ENCODE measurements at regions not wholly inside any gene's neighbourhood (a gene's known extent, or its start where the extent isn't known, plus 50 kb on each side); places are given as distances from the start of the nearest gene placed in this dataset.

GRCh38 chrX:10021461-10022272 lies 54.5 kb downstream of the CLDN34 start:
- no peak for TF ChIP-seq CTCF (IDR thresholded peaks at IDR 0.05)
- no peak overlapping the region for H3K4me3 Mint-ChIP-seq
- H3K27ac Mint-ChIP-seq, result no peak overlapping the region
- intact Hi-C loops (cut with micrococcal nuclease), result no loop called here
- H3K4me1 Mint-ChIP-seq, result peaks cover 44% of the 10 kb centered on the region
- H3K36me3 Mint-ChIP-seq (ENCODE audit: low read depth), result peaks cover 13% of the 10 kb centered on the region
- CTCF ChIA-PET, result interaction anchor here (1.0 kb wide), 1 partner anchor 97 kb away, joined by 3 read pairs; no protein-coding TSS in a partner anchor
- DNase-seq, result no peak
- POLR2A ChIA-PET, result interaction anchor here (0.7 kb wide), 2 partner anchors 73 to 740 kb away, joined by 3 to 5 read pairs; no protein-coding TSS in a partner anchor
- no peak for ATAC-seq (ENCODE audit: low read depth)
- H3K27me3 Mint-ChIP-seq, result no peaks in the 10 kb centered on the region
- no peaks in the 10 kb centered on the region for H3K9me3 Mint-ChIP-seq

- no peak for TF ChIP-seq CTCF (IDR thresholded peaks at IDR 0.05)
- CTCF ChIA-PET, result no interaction called here
- H3K9me3 Mint-ChIP-seq, result no peaks in the 10 kb centered on the region
Measured at GRCh38 chrX:10022273-10022541, 55.0 kb downstream of the CLDN34 start.

DNA sequence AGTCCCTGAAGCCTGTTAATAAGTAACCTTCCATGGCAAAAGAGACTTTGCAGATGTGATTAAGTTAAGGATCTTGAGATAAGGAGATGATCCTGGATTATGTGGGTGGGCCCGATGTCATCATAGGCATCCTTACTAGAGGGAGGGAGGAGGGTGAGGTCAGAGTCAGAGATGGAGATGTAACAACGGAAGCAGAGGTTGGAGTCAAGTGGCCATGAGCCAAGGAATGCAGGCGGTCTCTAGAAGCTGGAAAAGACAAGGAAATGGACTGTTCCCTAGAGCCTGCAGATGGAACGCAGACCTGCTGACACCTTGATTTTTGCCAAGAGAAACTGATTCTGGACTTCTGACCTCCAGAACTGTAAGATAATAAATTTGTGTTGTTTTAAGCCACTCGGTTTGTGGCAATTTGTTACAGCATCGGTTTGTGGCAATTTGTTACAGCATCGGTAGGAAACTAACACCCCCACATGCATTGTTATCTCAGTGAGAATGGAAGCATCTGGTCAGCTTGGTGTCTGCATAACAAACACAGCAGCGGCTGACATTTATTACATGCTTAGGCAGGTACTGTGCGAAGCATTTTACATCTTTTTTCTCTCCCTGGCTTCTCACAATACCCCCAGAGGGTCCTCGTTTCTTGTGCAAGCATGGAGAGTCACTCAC lies 55.6 kb downstream of the CLDN34 start:
- no peak for ATAC-seq (ENCODE audit: low read depth)
- DNase-seq, result no peak
- CTCF ChIA-PET, result no interaction called here
- intact Hi-C loops (cut with micrococcal nuclease), result no loop called here
- Mint-ChIP-seq H3K4me3 (no peak overlapping the region), H3K4me1 (peaks cover 37% of the 10 kb centered on the region), H3K9me3 (no peaks in the 10 kb centered on the region), H3K27ac (no peak overlapping the region), H3K27me3 (no peaks in the 10 kb centered on the region), H3K36me3 (ENCODE audit: low read depth) (peaks cover 10% of the 10 kb centered on the region)
- TF ChIP-seq CTCF (IDR thresholded peaks at IDR 0.05), result no peak
- POLR2A ChIA-PET, result interaction anchor here (1.0 kb wide), 1 partner anchor 88 kb away, joined by 4 read pairs; no protein-coding TSS in a partner anchor

More at GRCh38 chrX:10022273-10022541, 55.0 kb downstream of the CLDN34 start:
- no peaks in the 10 kb centered on the region for H3K27me3 Mint-ChIP-seq
- intact Hi-C loops (cut with micrococcal nuclease), result no loop called here
- DNase-seq (no peak), ATAC-seq (ENCODE audit: low read depth) (no peak)
- no peak overlapping the region for H3K27ac Mint-ChIP-seq
- H3K4me3 Mint-ChIP-seq, result no peak overlapping the region
- POLR2A ChIA-PET, result no interaction called here
- peaks cover 9% of the 10 kb centered on the region for H3K36me3 Mint-ChIP-seq (ENCODE audit: low read depth)
- peaks cover 39% of the 10 kb centered on the region for H3K4me1 Mint-ChIP-seq

DNA sequence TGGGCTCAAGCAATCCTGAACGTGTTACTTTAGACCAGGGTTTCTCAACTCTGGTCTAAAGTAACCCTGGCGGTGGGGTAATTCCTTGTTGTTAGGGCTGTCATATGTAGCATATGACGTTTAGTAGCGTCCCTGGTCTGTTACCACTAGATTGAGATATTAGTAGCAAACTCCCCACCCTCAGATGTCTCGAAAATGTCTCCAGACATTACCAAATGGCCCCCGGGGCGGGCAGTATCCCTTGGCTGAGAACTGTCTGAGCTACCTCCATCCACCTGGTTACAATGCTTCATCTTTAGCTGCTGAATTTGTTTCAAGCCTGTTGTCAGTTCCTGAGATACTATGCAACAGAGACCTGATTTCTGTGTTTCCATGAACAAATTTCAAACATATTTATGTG lies 56.7 kb downstream of the CLDN34 start:
- ChIA-PET POLR2A (interaction anchor here (0.6 to 1.7 kb wide), 3 partner anchors 19 to 89 kb away, joined by 3 to 4 read pairs (median 4); no protein-coding TSS in a partner anchor), CTCF (no interaction called here)
- no peak overlapping the region for H3K27ac Mint-ChIP-seq
- DNase-seq, result no peak
- H3K36me3 Mint-ChIP-seq (ENCODE audit: low read depth), result peaks cover 7% of the 10 kb centered on the region
- no peak for TF ChIP-seq CTCF (IDR thresholded peaks at IDR 0.05)
- H3K27me3 Mint-ChIP-seq, result no peaks in the 10 kb centered on the region
- peaks cover 31% of the 10 kb centered on the region for H3K4me1 Mint-ChIP-seq
- intact Hi-C loops (cut with micrococcal nuclease), result no loop called here
- H3K4me3 Mint-ChIP-seq, result no peak overlapping the region
- ATAC-seq (ENCODE audit: low read depth), result no peak
- H3K9me3 Mint-ChIP-seq, result no peaks in the 10 kb centered on the region

DNA sequence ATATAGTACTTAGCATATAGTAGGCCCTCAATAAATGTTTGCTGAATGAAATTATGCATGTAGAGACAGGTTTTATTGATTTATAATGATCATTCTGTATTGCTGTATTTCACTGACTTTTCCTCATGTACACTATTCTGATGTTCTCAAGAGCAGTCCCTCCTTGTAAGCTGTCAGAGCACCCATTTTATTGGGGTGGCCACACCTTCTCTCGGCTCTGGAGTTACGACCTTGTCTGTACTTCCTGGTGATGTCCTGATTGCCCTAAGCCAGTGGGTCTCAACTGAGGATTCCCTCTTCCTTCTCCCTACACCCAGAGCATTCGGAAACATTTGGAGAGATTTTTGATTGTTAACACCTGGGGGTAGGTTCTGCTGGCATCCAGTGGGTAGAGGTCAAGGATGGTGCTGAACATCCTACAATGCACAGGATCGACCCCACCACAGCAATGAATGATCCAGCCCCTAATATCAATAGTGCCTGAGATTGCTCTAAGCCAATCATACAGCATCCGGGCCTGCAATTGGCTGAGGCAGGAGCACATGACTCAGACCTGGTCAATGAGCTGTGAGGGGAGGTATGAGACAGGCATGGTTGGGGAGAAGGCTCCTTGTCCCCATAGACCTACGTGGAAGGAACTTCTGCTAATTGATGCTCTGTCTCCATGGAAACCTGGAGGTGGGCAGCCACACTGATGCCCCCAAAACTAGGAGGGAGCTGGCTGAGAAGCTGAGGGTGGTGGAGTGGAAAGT lies 58.8 kb downstream of the CLDN34 start:
- no peak for ATAC-seq (ENCODE audit: low read depth)

More for the DNA sequence above, 58.8 kb downstream of the CLDN34 start:
- Mint-ChIP-seq H3K9me3 (no peaks in the 10 kb centered on the region), H3K27ac (no peak overlapping the region), H3K36me3 (ENCODE audit: low read depth) (peaks cover 7% of the 10 kb centered on the region), H3K4me1 (peaks cover 29% of the 10 kb centered on the region), H3K27me3 (no peaks in the 10 kb centered on the region), H3K4me3 (no peak overlapping the region)
- ChIA-PET POLR2A (no interaction called here), CTCF (no interaction called here)
- no peak for DNase-seq
- no peak for TF ChIP-seq CTCF (IDR thresholded peaks at IDR 0.05)
- intact Hi-C loops (cut with micrococcal nuclease), result no loop called here

Measured in activated B cell treated with CpG ODN at 0.5 μM for 24 hours (primary cell).